LNCaP clone FGC (cell line): ENCODE measurements at regions not wholly inside any gene's neighbourhood (a gene's known extent, or its start where the extent isn't known, plus 50 kb on each side); places are given as distances from the start of the nearest gene placed in this dataset.

ENCODE experiments used
- DNase-seq: peaks from one replicate; pipeline ENCODE4 v3.0.0-alpha.2; 2011; ENCODE audit warnings: low read depth
- H3K4me3 ChIP-seq: 2 replicates; pipeline ENCODE4 v1.5.1; 2011; ENCODE audit warnings: mild to moderate bottlenecking, low read depth, low read length, control low read depth
- CTCF ChIP-seq: IDR thresholded peaks from 2 replicates; pipeline ENCODE4 v1.5.1; 2012; ENCODE audit warnings: mild to moderate bottlenecking; ENCODE audit not compliant: control insufficient read depth, insufficient read depth; ENCODE audit errors: extremely low read depth

GRCh38 chr3:118466795-118467330 lies 567.8 kb downstream of the IGSF11 start:
- no peak for DNase-seq
- no peak for TF ChIP-seq CTCF
- H3K4me3 ChIP-seq: no peak overlapping the region

- no peak for TF ChIP-seq CTCF
- H3K4me3 ChIP-seq: no peak overlapping the region
Observed at GRCh38 chr3:118468801-118469200, 565.8 kb downstream of the IGSF11 start.

GRCh38 chr3:118472586-118472985 lies 562.1 kb downstream of the IGSF11 start:
- no peak for DNase-seq
- no peak overlapping the region for H3K4me3 ChIP-seq
- TF ChIP-seq CTCF: no peak

More at GRCh38 chr3:118468801-118469200, 565.8 kb downstream of the IGSF11 start:
- no peak for DNase-seq

GRCh38 chr3:118473343-118473742 lies 561.3 kb downstream of the IGSF11 start:
- DNase-seq: no peak
- TF ChIP-seq CTCF: no peak
- no peak overlapping the region for H3K4me3 ChIP-seq

- no peak for TF ChIP-seq CTCF
- no peak overlapping the region for H3K4me3 ChIP-seq
- no peak for DNase-seq
Observed at GRCh38 chr3:118476885-118477618, 557.6 kb downstream of the IGSF11 start.

GRCh38 chr3:118477768-118478167 lies 556.9 kb downstream of the IGSF11 start:
- H3K4me3 ChIP-seq: no peak overlapping the region
- no peak for DNase-seq
- TF ChIP-seq CTCF: no peak
